Adrenal gland (tissue), 9 donors: ENCODE measurements at regions not wholly inside any gene's neighbourhood (a gene's known extent, or its start where the extent isn't known, plus 50 kb on each side); places are given as distances from the start of the nearest gene placed in this dataset.
"Not testable (repeated sequence)": the region's sequence is repeated elsewhere in the genome, so short reads cannot be mapped to it uniquely, and the experiment has no call there.

ENCODE experiments used
- DNase-seq, 7 donors: peaks; one replicate each; pipeline ENCODE4 v3.0.0-alpha.2; 2019 to 2020
- H3K27ac ChIP-seq, 5 donors: fragments of 200-600 bp; sonication (generic) in 4 of 5; 1 replicate in 3 of 5; 2 replicates in 2 of 5; pipeline versions ENCODE4 v1.5.1 to v1.8.0; 2016 to 2020; ENCODE audit warnings: mild to moderate bottlenecking in 1 of 5
- H3K27me3 ChIP-seq: fragments of 200-600 bp; 2 replicates; pipeline ENCODE4 v1.8.0; 2021
- H3K36me3 ChIP-seq, 2 donors: fragments of 200-600 bp; replicated peaks in 1 of 2; 1 replicate in 1 of 2; 2 replicates in 1 of 2; pipeline versions ENCODE4 v1.5.1 to v1.8.0; 2018 to 2022
- H3K4me1 ChIP-seq, 2 donors: fragments of 200-600 bp; replicated peaks in 1 of 2; 1 replicate in 1 of 2; 2 replicates in 1 of 2; pipeline versions ENCODE4 v1.5.1 to v1.8.0; 2018 to 2021
- H3K4me3 ChIP-seq, 4 donors: fragments of 200-600 bp; sonication (generic) in 3 of 4; one replicate each; pipeline ENCODE4 v1.5.1; 2016 to 2018
- H3K9me3 ChIP-seq, 3 donors: fragments of 200-600 bp; sonication (generic) in 1 of 3; replicated peaks in 1 of 3; 1 replicate in 2 of 3; 2 replicates in 1 of 3; pipeline versions ENCODE4 v1.5.1 to v1.8.0; 2016 to 2021
- POLR2A ChIP-seq, 2 donors: fragments of 450-650 bp; IDR thresholded peaks; one replicate each; pipeline ENCODE4 v1.6.1; 2017; ENCODE audit warnings: antibody characterized with exemption in 2 of 2, mild to moderate bottlenecking in 2 of 2, moderate library complexity in 1 of 2
- WGBS, 4 donors: extraction: QIAGEN DNeasy Blood & Tissue Kit in 2 of 4; methylation state at CpG; one replicate each; pipeline versions ENCODE4 v1.1.5 to v1.1.7; 2013 to 2017; 5-methylcytosine and 5-hydroxymethylcytosine counted together
- intact Hi-C, 2 donors: fragments of 100-400 bp; cut with DNase I; formaldehyde crosslinking; loops; one replicate each; pipeline versions ENCODE4 v1.14.1 to v1.15.0; 2022 to 2023
- TF ChIP-seq, protein P1 (sequence below), 6 experiments: fragments of 450-650 bp in 4 of 6; fragments of 200-600 bp in 2 of 6; sonication (generic) in 1 of 6; IDR thresholded peaks; 1 replicate in 5 of 6; 2 replicates in 1 of 6; pipeline versions ENCODE4 v1.5.1 to v1.8.0; 2016 to 2021; ENCODE audit warnings: antibody characterized with exemption in 6 of 6, mild to moderate bottlenecking in 2 of 6, moderate library complexity in 1 of 6
- donor health status: healthy with polysubstance abuse.
- donor health status: Bipolar disorder and iron deficiency.
- donor health status: DM: yes; HTN: yes; CAD: no.
- donor health status: DM: no; HTN: no; CAD: no.
- donor health status: DM: no; HTN: no; CAD: no.

DNA sequence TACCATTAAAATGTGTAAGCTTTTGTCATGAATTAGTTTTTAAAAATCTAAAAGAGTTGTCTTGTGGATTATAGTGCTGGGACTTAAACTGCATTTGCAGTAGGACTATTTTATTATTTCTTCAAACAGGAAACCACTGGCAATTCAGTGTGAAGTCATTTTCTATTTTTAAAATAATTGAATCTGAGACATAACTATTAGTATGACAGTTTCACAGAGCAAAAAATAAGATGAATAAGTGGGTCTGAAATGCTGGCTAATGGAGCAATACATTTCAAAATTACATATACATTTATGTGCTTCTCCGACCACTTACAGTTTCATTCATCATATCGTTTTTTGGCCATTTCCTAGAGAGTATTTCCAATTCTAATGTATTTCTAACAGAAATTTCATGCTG lies 75.3 kb upstream of the RAPGEF2 start:
- H3K27me3 ChIP-seq = no peaks in the 10 kb centered on the region
- no peak for DNase-seq
- H3K4me1 ChIP-seq = no peaks in the 10 kb centered on the region
- no peak for TF ChIP-seq POLR2A (IDR thresholded peaks at IDR 0.05)
- TF ChIP-seq, protein P1, sequence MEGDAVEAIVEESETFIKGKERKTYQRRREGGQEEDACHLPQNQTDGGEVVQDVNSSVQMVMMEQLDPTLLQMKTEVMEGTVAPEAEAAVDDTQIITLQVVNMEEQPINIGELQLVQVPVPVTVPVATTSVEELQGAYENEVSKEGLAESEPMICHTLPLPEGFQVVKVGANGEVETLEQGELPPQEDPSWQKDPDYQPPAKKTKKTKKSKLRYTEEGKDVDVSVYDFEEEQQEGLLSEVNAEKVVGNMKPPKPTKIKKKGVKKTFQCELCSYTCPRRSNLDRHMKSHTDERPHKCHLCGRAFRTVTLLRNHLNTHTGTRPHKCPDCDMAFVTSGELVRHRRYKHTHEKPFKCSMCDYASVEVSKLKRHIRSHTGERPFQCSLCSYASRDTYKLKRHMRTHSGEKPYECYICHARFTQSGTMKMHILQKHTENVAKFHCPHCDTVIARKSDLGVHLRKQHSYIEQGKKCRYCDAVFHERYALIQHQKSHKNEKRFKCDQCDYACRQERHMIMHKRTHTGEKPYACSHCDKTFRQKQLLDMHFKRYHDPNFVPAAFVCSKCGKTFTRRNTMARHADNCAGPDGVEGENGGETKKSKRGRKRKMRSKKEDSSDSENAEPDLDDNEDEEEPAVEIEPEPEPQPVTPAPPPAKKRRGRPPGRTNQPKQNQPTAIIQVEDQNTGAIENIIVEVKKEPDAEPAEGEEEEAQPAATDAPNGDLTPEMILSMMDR (IDR thresholded peaks at IDR 0.05) = no peak
- H3K27ac ChIP-seq = no peak overlapping the region
- H3K9me3 ChIP-seq = no peaks in the 10 kb centered on the region
- WGBS, 4 donors = 65 to 75% (median 69%) methylated on average over 2 of the region's 2 CpGs
- no peak overlapping the region for H3K4me3 ChIP-seq
- intact Hi-C loops = no loop called here
- no peaks in the 10 kb centered on the region for H3K36me3 ChIP-seq

DNA sequence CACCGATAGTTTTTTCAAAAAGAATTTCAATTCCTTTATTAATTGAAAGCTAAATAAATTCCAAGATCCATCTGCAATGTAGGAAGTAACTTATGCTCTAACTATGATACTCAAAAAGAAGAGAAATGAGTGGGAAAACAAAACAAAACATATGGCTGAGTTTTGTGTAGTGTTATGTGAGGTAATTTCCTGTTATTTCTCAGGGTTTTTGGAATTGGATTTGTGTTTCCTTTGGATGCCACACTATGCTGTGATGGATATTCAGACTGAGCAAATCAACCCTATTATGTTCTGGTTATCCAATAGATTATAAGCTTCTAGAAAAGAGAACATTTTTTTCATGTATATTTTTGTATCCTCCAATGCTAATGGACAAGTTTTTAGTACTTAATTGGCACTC lies 73.4 kb upstream of the RAPGEF2 start:
- TF ChIP-seq, protein P1 (IDR thresholded peaks at IDR 0.05) = no peak
- TF ChIP-seq POLR2A (IDR thresholded peaks at IDR 0.05) = no peak
- H3K4me3 ChIP-seq = no peak overlapping the region
- intact Hi-C loops = no loop called here
- no peak overlapping the region for H3K27ac ChIP-seq
- DNase-seq = no peak
- no peaks in the 10 kb centered on the region for H3K9me3 ChIP-seq
- H3K36me3 ChIP-seq = no peaks in the 10 kb centered on the region
- no peaks in the 10 kb centered on the region for H3K4me1 ChIP-seq
- no peaks in the 10 kb centered on the region for H3K27me3 ChIP-seq
- WGBS, 4 donors = 80 to 95% (median 92%) methylated on average over 1 of the region's 1 CpG

DNA sequence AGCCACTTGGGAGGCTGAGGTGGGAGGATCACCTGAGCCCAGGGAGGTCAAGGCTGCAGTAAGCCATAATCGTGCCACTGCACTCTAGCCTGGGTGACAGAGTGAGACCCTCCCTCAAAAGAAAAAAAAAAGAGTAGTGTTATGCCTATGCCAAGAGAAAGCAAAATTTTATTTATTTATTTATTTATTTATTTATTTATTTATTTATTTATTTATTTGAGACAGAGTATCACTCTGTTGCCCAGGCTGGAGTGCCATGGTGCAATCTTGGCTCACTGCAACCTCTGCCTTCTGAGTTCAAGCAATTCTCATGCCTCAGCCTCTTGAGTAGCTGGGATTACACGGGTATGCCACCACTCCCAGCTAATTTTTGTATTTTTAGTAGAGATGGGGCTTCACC lies 72.6 kb upstream of the RAPGEF2 start:
- H3K36me3 ChIP-seq, H3K4me3 ChIP-seq, intact Hi-C loops, DNase-seq, H3K9me3 ChIP-seq, H3K27ac ChIP-seq, H3K27me3 ChIP-seq, H3K4me1 ChIP-seq: not testable (repeated sequence)
- 72 to 89% (median 86%) methylated on average over 2 of the region's 2 CpGs for WGBS, 4 donors

DNA sequence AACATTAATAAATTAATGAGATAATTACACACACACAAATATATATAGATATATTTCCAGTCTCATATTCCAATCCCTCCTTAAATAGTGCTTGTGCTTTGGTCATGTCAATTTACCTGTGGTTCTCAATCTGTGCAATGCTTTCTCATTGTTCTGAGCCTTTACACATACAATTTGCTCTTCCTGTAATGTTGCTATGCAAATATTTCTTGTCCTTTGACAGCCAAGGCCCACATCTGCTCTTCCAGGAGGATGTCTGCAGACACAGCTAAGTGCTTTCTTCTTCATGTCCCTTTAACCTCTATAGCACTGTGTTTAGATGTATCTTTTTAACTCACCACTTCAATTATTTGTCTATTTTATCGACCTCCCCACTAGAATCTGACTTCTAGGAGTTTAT lies 67.3 kb upstream of the RAPGEF2 start:
- H3K9me3 ChIP-seq = no peaks in the 10 kb centered on the region
- no peak for DNase-seq
- no peaks in the 10 kb centered on the region for H3K27me3 ChIP-seq
- H3K4me1 ChIP-seq = no peaks in the 10 kb centered on the region
- intact Hi-C loops = no loop called here
- no peak overlapping the region for H3K4me3 ChIP-seq
- no peaks in the 10 kb centered on the region for H3K36me3 ChIP-seq
- TF ChIP-seq, protein P1 (IDR thresholded peaks at IDR 0.05) = no peak
- no peak for TF ChIP-seq POLR2A (IDR thresholded peaks at IDR 0.05)
- no peak overlapping the region for H3K27ac ChIP-seq
- WGBS, 4 donors = 43 to 48% (median 45%) methylated on average over 1 of the region's 1 CpG

DNA sequence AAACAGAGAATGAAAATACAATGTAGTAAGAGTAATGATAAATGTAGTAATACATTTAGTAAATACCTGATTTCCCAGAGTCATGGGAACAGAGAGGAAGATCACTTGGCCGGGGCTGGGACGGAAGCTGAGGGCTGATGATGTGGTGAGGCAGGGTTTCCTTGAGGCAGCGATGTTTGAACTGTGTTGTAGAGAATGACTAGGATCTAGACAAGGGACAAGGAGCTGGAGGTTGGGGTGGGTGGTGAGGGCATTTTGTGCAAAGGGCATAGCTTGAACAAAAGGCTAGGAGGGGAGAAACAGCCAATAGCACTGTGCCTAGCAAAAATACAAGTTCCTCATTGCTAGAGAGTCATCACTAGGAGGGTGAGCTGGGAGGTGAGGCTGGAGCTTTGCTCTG lies 64.3 kb upstream of the RAPGEF2 start:
- intact Hi-C loops = no loop called here
- 81 to 91% (median 86%) methylated on average over 3 of the region's 3 CpGs for WGBS, 4 donors
- no peaks in the 10 kb centered on the region for H3K9me3 ChIP-seq
- no peaks in the 10 kb centered on the region for H3K36me3 ChIP-seq
- no peak for DNase-seq
- H3K4me1 ChIP-seq = no peaks in the 10 kb centered on the region
- H3K4me3 ChIP-seq = no peak overlapping the region
- H3K27me3 ChIP-seq = peaks cover 9% of the 10 kb centered on the region
- TF ChIP-seq, protein P1 (IDR thresholded peaks at IDR 0.05) = no peak
- TF ChIP-seq POLR2A (IDR thresholded peaks at IDR 0.05) = no peak
- no peak overlapping the region for H3K27ac ChIP-seq
